ENCODE measurements at regions not wholly inside any gene's neighbourhood (a gene's known extent, or its start where the extent isn't known, plus 50 kb on each side); places are given as distances from the start of the nearest gene placed in this dataset.

- H3K4me3 ChIP-seq (ENCODE audit: control insufficient read depth, low read depth, low read length): no peak overlapping the region
- DNase-seq (ENCODE audit: low read depth): no peak
- TF ChIP-seq, protein P1, sequence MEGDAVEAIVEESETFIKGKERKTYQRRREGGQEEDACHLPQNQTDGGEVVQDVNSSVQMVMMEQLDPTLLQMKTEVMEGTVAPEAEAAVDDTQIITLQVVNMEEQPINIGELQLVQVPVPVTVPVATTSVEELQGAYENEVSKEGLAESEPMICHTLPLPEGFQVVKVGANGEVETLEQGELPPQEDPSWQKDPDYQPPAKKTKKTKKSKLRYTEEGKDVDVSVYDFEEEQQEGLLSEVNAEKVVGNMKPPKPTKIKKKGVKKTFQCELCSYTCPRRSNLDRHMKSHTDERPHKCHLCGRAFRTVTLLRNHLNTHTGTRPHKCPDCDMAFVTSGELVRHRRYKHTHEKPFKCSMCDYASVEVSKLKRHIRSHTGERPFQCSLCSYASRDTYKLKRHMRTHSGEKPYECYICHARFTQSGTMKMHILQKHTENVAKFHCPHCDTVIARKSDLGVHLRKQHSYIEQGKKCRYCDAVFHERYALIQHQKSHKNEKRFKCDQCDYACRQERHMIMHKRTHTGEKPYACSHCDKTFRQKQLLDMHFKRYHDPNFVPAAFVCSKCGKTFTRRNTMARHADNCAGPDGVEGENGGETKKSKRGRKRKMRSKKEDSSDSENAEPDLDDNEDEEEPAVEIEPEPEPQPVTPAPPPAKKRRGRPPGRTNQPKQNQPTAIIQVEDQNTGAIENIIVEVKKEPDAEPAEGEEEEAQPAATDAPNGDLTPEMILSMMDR (IDR thresholded peaks at IDR 0.05; ENCODE audit: control insufficient read depth, insufficient read depth, low read depth, low read length, missing control alignments): no peak
Observed at GRCh38 chr14:38138473-38139138, 69.1 kb upstream of the SSTR1 start.

- H3K4me3 ChIP-seq (ENCODE audit: control insufficient read depth, low read depth, low read length): no peak overlapping the region
- no peak for DNase-seq (ENCODE audit: low read depth)
- TF ChIP-seq, protein P1 (IDR thresholded peaks at IDR 0.05; ENCODE audit: control insufficient read depth, insufficient read depth, low read depth, low read length, missing control alignments): no peak
Observed at GRCh38 chr14:38139926-38140325, 67.8 kb upstream of the SSTR1 start.

DNA sequence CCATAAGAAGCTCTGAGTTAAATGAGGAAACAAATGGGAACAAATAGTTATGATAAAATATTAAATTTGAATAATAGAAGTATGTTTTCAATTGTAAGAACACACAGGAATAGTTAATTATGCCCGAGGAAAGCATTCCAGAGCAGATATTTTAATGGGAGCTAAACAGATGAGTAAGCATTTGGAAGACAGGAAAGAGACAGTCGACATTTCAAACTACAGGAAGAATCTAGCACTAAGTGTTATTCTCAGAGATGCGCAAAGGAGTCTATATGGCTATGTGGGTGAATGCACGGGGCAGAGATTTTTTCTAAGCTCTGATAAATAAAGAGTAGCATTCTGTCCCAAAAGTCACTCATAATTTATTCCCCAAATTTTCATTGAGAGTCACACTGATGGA lies 64.5 kb upstream of the SSTR1 start:
- TF ChIP-seq, protein P1 (IDR thresholded peaks at IDR 0.05; ENCODE audit: control insufficient read depth, insufficient read depth, low read depth, low read length, missing control alignments): no peak
- no peak overlapping the region; the same call in 1 of the 2 replicates for H3K4me3 ChIP-seq (ENCODE audit: control insufficient read depth, low read depth, low read length)
- DNase-seq (ENCODE audit: low read depth): no peak

- TF ChIP-seq, protein P1 (IDR thresholded peaks at IDR 0.05; ENCODE audit: control insufficient read depth, insufficient read depth, low read depth, low read length, missing control alignments): no peak
- H3K4me3 ChIP-seq (ENCODE audit: control insufficient read depth, low read depth, low read length): no peak overlapping the region; the same call in 1 of the 2 replicates
- peak; percentile 61 for DNase-seq (ENCODE audit: low read depth)
Observed at GRCh38 chr14:38143659-38144505, 63.8 kb upstream of the SSTR1 start.

GRCh38 chr14:38145142-38145541 lies 62.6 kb upstream of the SSTR1 start:
- no peak overlapping the region for H3K4me3 ChIP-seq (ENCODE audit: control insufficient read depth, low read depth, low read length)
- TF ChIP-seq, protein P1 (IDR thresholded peaks at IDR 0.05; ENCODE audit: control insufficient read depth, insufficient read depth, low read depth, low read length, missing control alignments): no peak
- no peak for DNase-seq (ENCODE audit: low read depth)

DNA sequence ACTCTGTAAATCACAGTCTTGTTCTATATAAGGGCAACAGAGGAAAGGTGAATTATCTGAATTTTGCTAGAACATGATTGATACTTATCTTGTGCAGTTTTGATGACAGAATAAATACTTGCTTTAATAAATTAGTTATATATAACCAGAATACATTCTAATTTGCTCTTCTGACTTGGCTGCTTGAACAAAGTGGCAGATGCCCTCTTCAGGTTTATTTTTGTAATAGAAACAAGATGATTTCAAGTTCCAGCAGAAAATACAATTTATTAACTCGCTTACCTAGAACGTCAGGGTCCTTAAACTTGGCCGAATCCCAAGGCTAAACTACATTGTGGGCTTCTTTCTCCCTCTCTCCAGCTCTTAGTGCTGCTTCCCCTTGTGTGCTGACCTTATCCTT lies 57.6 kb upstream of the SSTR1 start:
- TF ChIP-seq, protein P1 (IDR thresholded peaks at IDR 0.05; ENCODE audit: control insufficient read depth, insufficient read depth, low read depth, low read length, missing control alignments): no peak
- DNase-seq (ENCODE audit: low read depth): no peak
- no peak overlapping the region for H3K4me3 ChIP-seq (ENCODE audit: control insufficient read depth, low read depth, low read length)
